ENCODE measurements at regions not wholly inside any gene's neighbourhood (a gene's known extent, or its start where the extent isn't known, plus 50 kb on each side); places are given as distances from the start of the nearest gene placed in this dataset.

- TF ChIP-seq POLR2A (IDR thresholded peaks at IDR 0.05) (no peak), CTCF (IDR thresholded peaks at IDR 0.05) (no peak)
Observed at GRCh38 chr7:114294036-114294435, 120.6 kb upstream of the FOXP2 start.
